ENCODE measurements at regions not wholly inside any gene's neighbourhood (a gene's known extent, or its start where the extent isn't known, plus 50 kb on each side); places are given as distances from the start of the nearest gene placed in this dataset.
"Not testable (repeated sequence)": the region's sequence is repeated elsewhere in the genome, so short reads cannot be mapped to it uniquely, and the experiment has no call there.

- Histone ChIP-seq H3K27me3 (no peaks in the 10 kb centered on the region), H3K9me3 (no peaks in the 10 kb centered on the region)
- WGBS, 2 donors: 67 to 72% methylated on average over 4 of the region's 4 CpGs
These were observed 211.5 kb upstream of the NR3C2 start for GRCh38 chr4:148653681-148654080.

DNA sequence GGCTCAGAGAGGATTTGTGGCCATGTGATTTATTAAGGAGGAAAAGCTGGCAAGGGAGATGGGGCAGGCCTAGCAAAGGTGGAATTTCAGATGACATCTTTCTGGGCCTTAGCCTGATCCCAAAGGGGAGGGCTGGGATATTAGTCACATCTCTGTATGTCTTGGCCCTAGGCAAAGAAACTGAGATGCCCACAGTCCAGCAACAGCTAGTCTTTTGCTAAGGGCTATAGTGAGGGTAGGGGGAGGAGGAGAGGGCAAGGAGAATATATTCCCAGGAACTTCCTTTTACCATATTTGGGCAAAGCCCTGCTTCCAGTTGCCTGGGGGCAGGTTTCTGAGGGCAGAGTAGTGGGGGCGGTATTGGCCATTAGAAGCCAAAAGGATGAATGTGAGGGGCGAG, 209.8 kb upstream of the NR3C2 start:
- Histone ChIP-seq H3K27me3 (no peaks in the 10 kb centered on the region), H3K9me3 (no peaks in the 10 kb centered on the region)

More at GRCh38 chr4:148653681-148654080, 211.5 kb upstream of the NR3C2 start:
- H3K36me3 ChIP-seq: no peaks in the 10 kb centered on the region
- no peak for TF ChIP-seq POLR2A (IDR thresholded peaks at IDR 0.05)
- no peak for TF ChIP-seq CTCF (IDR thresholded peaks at IDR 0.05)
- DNase-seq: no peak
- H3K27ac ChIP-seq: no peak overlapping the region
- no peaks in the 10 kb centered on the region for H3K4me1 ChIP-seq
- no peak overlapping the region for H3K4me3 ChIP-seq
- intact Hi-C loops (cut with DNase I): no loop called here

GRCh38 chr4:148649652-148650331, 207.6 kb upstream of the NR3C2 start:
- DNase-seq: no peak
- WGBS, 2 donors: 86 to 95% methylated on average over 1 of the region's 1 CpG
- H3K4me1 ChIP-seq: no peaks in the 10 kb centered on the region
- no peaks in the 10 kb centered on the region for H3K36me3 ChIP-seq
- no peak overlapping the region for H3K27ac ChIP-seq
- no peaks in the 10 kb centered on the region for H3K9me3 ChIP-seq
- H3K27me3 ChIP-seq: no peaks in the 10 kb centered on the region
- intact Hi-C loops (cut with DNase I): no loop called here
- TF ChIP-seq CTCF (IDR thresholded peaks at IDR 0.05) (no peak), POLR2A (IDR thresholded peaks at IDR 0.05) (no peak)
- no peak overlapping the region for H3K4me3 ChIP-seq

More for the DNA sequence above, 209.8 kb upstream of the NR3C2 start:
- Histone ChIP-seq H3K36me3 (no peaks in the 10 kb centered on the region), H3K27ac (no peak overlapping the region), H3K4me1 (no peaks in the 10 kb centered on the region), H3K4me3 (no peak overlapping the region)
- intact Hi-C loops (cut with DNase I): no loop called here
- 47 to 62% methylated on average over 2 of the region's 2 CpGs for WGBS, 2 donors
- no peak for DNase-seq
- TF ChIP-seq POLR2A (IDR thresholded peaks at IDR 0.05) (no peak), CTCF (IDR thresholded peaks at IDR 0.05) (no peak)

GRCh38 chr4:148643851-148644250, 201.6 kb upstream of the NR3C2 start:
- DNase-seq: no peak
- Histone ChIP-seq H3K4me1 (no peaks in the 10 kb centered on the region), H3K9me3 (no peaks in the 10 kb centered on the region), H3K36me3 (no peaks in the 10 kb centered on the region), H3K27me3 (no peaks in the 10 kb centered on the region), H3K4me3 (no peak overlapping the region), H3K27ac (no peak overlapping the region)
- TF ChIP-seq CTCF (IDR thresholded peaks at IDR 0.05) (no peak), POLR2A (IDR thresholded peaks at IDR 0.05) (no peak)
- intact Hi-C loops (cut with DNase I): no loop called here
- 61 to 69% methylated on average over 2 of the region's 2 CpGs for WGBS, 2 donors

DNA sequence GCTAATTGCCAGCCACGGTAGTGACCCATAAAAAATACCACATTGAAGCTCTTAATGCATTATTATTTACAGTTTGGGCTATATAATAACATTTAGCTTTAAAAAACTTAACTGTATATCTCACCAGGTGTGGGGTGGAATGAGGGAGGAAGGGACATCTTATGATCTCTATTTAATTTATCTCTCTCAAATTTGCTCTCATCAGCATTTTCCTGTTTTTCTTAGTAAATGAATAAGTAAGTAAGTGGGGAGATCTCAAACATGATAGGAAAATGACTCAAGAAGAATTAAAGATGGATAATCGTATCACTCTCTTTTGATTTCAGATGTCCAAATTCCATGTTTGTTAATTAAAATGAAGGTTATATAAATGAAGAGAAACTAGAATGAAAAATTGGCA, 200.7 kb upstream of the NR3C2 start:
- TF ChIP-seq POLR2A (IDR thresholded peaks at IDR 0.05): no peak
- TF ChIP-seq CTCF (IDR thresholded peaks at IDR 0.05): no peak
- Histone ChIP-seq H3K9me3 (peaks cover 0 to 4% (median 0%) of the 10 kb centered on the region in 3 donors), H3K4me3 (no peak overlapping the region), H3K27ac (no peak overlapping the region), H3K4me1 (no peaks in the 10 kb centered on the region), H3K36me3 (no peaks in the 10 kb centered on the region), H3K27me3 (no peaks in the 10 kb centered on the region)
- no peak for DNase-seq
- intact Hi-C loops (cut with DNase I): no loop called here
- WGBS, 2 donors: 75 to 84% methylated on average over 2 of the region's 2 CpGs

GRCh38 chr4:148638079-148638478, 195.9 kb upstream of the NR3C2 start:
- DNase-seq; H3K9me3 ChIP-seq; H3K4me1 ChIP-seq; intact Hi-C loops (cut with DNase I); H3K27ac ChIP-seq; H3K4me3 ChIP-seq; H3K27me3 ChIP-seq; H3K36me3 ChIP-seq: not testable (repeated sequence)
- WGBS, 2 donors: 62 to 79% methylated on average over 2 of the region's 2 CpGs

DNA sequence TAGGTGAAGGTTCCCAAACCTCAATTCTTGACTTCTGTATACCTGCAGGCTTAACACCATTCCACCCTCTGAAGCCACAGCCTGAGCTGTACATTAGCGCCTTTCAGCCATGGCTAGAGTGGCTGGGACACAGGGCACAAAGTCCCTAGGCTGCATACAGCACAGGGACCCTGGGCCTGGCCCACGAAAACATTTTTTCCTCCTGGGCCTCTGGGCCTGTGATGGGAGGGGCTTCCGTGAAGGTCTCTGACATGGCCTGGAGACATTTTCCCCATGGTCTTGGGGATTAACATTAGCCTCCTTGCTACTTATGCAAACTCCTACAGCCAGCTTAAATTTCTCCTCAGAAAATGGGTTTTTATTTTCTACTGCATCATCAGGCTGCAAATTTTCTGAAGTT, 195.2 kb upstream of the NR3C2 start:
- DNase-seq; H3K36me3 ChIP-seq; H3K27ac ChIP-seq; H3K9me3 ChIP-seq; H3K4me1 ChIP-seq; H3K27me3 ChIP-seq; H3K4me3 ChIP-seq; intact Hi-C loops (cut with DNase I): not testable (repeated sequence)
- 71 to 90% methylated on average over 3 of the region's 3 CpGs for WGBS, 2 donors

All from esophagus squamous epithelium (tissue), 5 donors.